HepG2 (cell line): ENCODE measurements at regions not wholly inside any gene's neighbourhood (a gene's known extent, or its start where the extent isn't known, plus 50 kb on each side); places are given as distances from the start of the nearest gene placed in this dataset.

ENCODE experiments used
- ATAC-seq: fragments of 200-7000 bp; cut with Tn5 transposase; 3 replicates; pipeline ENCODE4 v1.9.1; 2020; ENCODE audit warnings: mild to moderate bottlenecking, moderate library complexity
- BruUV-seq: library from RNA; stranded (reverse); fragments of 400-500 nt; replicated peaks from 2 replicates; lab custom pipeline; 2021; lab: Mats Ljungman, UMichigan
- CTCF ChIA-PET: fragments of 300-600 bp; formaldehyde crosslinking; extraction: SDS; loops from one replicate; lab custom pipeline; 2021; ENCODE audit warnings: low total read pairs, inconsistent platforms, low intra/inter-chr PET ratio; lab: Yijun Ruan, JAX
- POLR2A ChIA-PET: fragments of 350-600 bp; sonication (Branson Sonifier 250); formaldehyde crosslinking; loops from one replicate; lab custom pipeline; 2020; ENCODE audit warnings: antibody characterized with exemption, inconsistent platforms; lab: Yijun Ruan, JAX
- DNase-seq: peaks from one replicate; pipeline ENCODE4 v3.0.0-alpha.2; 2015; ENCODE audit warnings: low spot score
- FAIRE-seq: peaks from 3 replicates; lab custom pipeline; 2011; peaks lifted over from hg19 to GRCh38; lab: Jason Lieb, UNC
- H2AFZ ChIP-seq: one replicate; pipeline ENCODE4 v1.6.1; 2011; ENCODE audit warnings: low read length, inconsistent platforms
- H3K27ac ChIP-seq: fragments of 300-600 bp; 3 replicates; pipeline ENCODE4 v1.8.0; 2011; ENCODE audit warnings: mixed run types, mild to moderate bottlenecking, mixed read lengths, low read length, inconsistent platforms; ENCODE audit not compliant: insufficient read depth; ENCODE audit errors: extremely low read length
- H3K27me3 ChIP-seq, 2 experiments: fragments of 200-600 bp in 1 of 2; 2 replicates in 1 of 2; 3 replicates in 1 of 2; pipeline versions ENCODE4 v1.6.0 to v1.8.0; 2011; ENCODE audit warnings: low read length in 2 of 2, mild to moderate bottlenecking in 2 of 2, moderate library complexity in 2 of 2, inconsistent platforms in 1 of 2; ENCODE audit not compliant: insufficient read depth in 2 of 2, control insufficient read depth in 1 of 2
- H3K36me3 ChIP-seq, 2 experiments: fragments of 200-600 bp in 1 of 2; replicated peaks in 1 of 2; 2 replicates in 1 of 2; 3 replicates in 1 of 2; pipeline versions ENCODE4 v1.5.1 to v1.8.0; 2011; ENCODE audit warnings: low read length in 2 of 2, inconsistent platforms in 1 of 2; ENCODE audit not compliant: insufficient read depth in 2 of 2, control insufficient read depth in 1 of 2
- H3K4me1 ChIP-seq: 2 replicates; pipeline ENCODE4 v1.5.1; 2012; ENCODE audit warnings: low read length, inconsistent platforms; ENCODE audit not compliant: insufficient read depth
- H3K4me2 ChIP-seq: 2 replicates; pipeline ENCODE4 v1.6.0; 2011; ENCODE audit warnings: low read depth, low read length, inconsistent platforms
- H3K4me3 ChIP-seq, 3 experiments: fragments of 200-600 bp in 1 of 3; sonication (generic), shearing (Covaris generic) in 1 of 3; replicated peaks in 1 of 3; 2 replicates each; pipeline ENCODE4 v1.5.1; 2011 to 2016; ENCODE audit warnings: low read length in 3 of 3, inconsistent platforms in 2 of 3, low read depth in 2 of 3, mild to moderate bottlenecking in 2 of 3, control low read depth in 1 of 3, mixed read lengths in 1 of 3; ENCODE audit not compliant: insufficient read depth in 1 of 3
- H3K79me2 ChIP-seq: one replicate; pipeline ENCODE4 v1.6.1; 2011; ENCODE audit warnings: low read length, inconsistent platforms; ENCODE audit not compliant: insufficient read depth
- H3K9ac ChIP-seq: 2 replicates; pipeline ENCODE4 v1.6.0; 2011; ENCODE audit warnings: mild to moderate bottlenecking, low read depth, low read length, inconsistent platforms; ENCODE audit not compliant: insufficient read depth
- H3K9me3 ChIP-seq: 2 replicates; pipeline ENCODE4 v1.5.1; 2012; ENCODE audit warnings: mild to moderate bottlenecking, low read length
- H4K20me1 ChIP-seq: 2 replicates; pipeline ENCODE4 v1.6.0; 2011; ENCODE audit warnings: inconsistent platforms, mild to moderate bottlenecking, low read length, moderate library complexity; ENCODE audit not compliant: insufficient read depth
- CEBPB ChIP-seq: IDR thresholded peaks from 2 replicates; pipeline ENCODE4 v1.6.1; 2011; ENCODE audit warnings: low read depth, low read length, improper control_type of control experiment, borderline replicate concordance
- RBM39 ChIP-seq: fragments of 200-400 bp; formaldehyde crosslinking; IDR thresholded peaks from one replicate; pipeline ENCODE4 v1.6.1; 2018; ENCODE audit warnings: antibody characterized with exemption, mild to moderate bottlenecking, low read depth, low read length; ENCODE audit not compliant: poor library complexity, severe bottlenecking
- SP5 ChIP-seq: IDR thresholded peaks from 2 replicates; pipeline ENCODE4 v1.6.1; 2016; ENCODE audit warnings: low read depth, borderline replicate concordance
- TBX2 ChIP-seq: sonication (generic); formaldehyde crosslinking; IDR thresholded peaks from 2 replicates; pipeline ENCODE4 v1.5.0; 2020; ENCODE audit warnings: missing genetic modification reagents, mild to moderate bottlenecking, borderline replicate concordance
- THRA ChIP-seq: sonication (generic); formaldehyde crosslinking; IDR thresholded peaks from 2 replicates; pipeline ENCODE4 v1.4.0; 2020; ENCODE audit warnings: missing genetic modification reagents, borderline replicate concordance
- ZNF101 ChIP-seq: sonication (generic); formaldehyde crosslinking; IDR thresholded peaks from 2 replicates; pipeline ENCODE4 v1.4.0; 2020; ENCODE audit warnings: mild to moderate bottlenecking, low read depth, missing genetic modification reagents, borderline replicate concordance
- WGBS: methylation state at CpG from one replicate; pipeline ENCODE4 v1.1.6; 2017; ENCODE audit warnings: low lambda C conversion rate; 5-methylcytosine and 5-hydroxymethylcytosine counted together
- in situ Hi-C: cut with HindIII; loops from 2 replicates; pipeline ENCODE4 v1.10.0; 2017; ENCODE audit warnings: low pct_unique_long_range_greater_than_20kb; ENCODE audit not compliant: extremely low pct_ligation_motif_present
- intact Hi-C: fragments of 100-400 bp; cut with micrococcal nuclease; formaldehyde crosslinking; loops from one replicate; pipeline ENCODE4 v1.10.0; 2022; ENCODE audit not compliant: unreplicated experiment
- TF ChIP-seq, protein P1 (sequence below): fragments of 450-650 bp; IDR thresholded peaks from 2 replicates; pipeline ENCODE4 v1.6.1; 2017
- TF ChIP-seq, protein P2 (sequence below): sonication (generic); formaldehyde crosslinking; IDR thresholded peaks from 2 replicates; pipeline ENCODE4 v1.5.0; 2020; ENCODE audit warnings: missing genetic modification reagents

- no peak overlapping the region for H3K27ac ChIP-seq
- POLR2A ChIA-PET = no interaction called here
- in situ Hi-C loops = no loop called here
- H3K4me1 ChIP-seq = no peaks in the 10 kb centered on the region
- no peaks in the 10 kb centered on the region for H3K79me2 ChIP-seq
- TF ChIP-seq RBM39 (no peak), CEBPB (peak; percentile 32; the same call in 1 of the 2 replicates), SP5 (CRISPR knock-in tag) (no peak)
- TF ChIP-seq, all 625 proteins: peak for 1
- no TSS peak for BruUV-seq
- H3K27me3 ChIP-seq = no peaks in the 10 kb centered on the region; a peak in 1 of 5 replicates
- intact Hi-C loops = no loop called here
- no peak overlapping the region for H3K9ac ChIP-seq
- no peaks in the 10 kb centered on the region for H3K36me3 ChIP-seq
- H4K20me1 ChIP-seq = no peaks in the 10 kb centered on the region
- WGBS = 74% methylated on average over 3 of the region's 3 CpGs
- ATAC-seq (no peak), FAIRE-seq (no peak), DNase-seq (no peak)
- no peak overlapping the region for H3K4me2 ChIP-seq
- CTCF ChIA-PET = no interaction called here
- H2AFZ ChIP-seq = no peak overlapping the region
- H3K4me3 ChIP-seq = no peak overlapping the region
- no peaks in the 10 kb centered on the region for H3K9me3 ChIP-seq
Measured at GRCh38 chr12:88723219-88723618, 142.9 kb upstream of the KITLG start.

DNA sequence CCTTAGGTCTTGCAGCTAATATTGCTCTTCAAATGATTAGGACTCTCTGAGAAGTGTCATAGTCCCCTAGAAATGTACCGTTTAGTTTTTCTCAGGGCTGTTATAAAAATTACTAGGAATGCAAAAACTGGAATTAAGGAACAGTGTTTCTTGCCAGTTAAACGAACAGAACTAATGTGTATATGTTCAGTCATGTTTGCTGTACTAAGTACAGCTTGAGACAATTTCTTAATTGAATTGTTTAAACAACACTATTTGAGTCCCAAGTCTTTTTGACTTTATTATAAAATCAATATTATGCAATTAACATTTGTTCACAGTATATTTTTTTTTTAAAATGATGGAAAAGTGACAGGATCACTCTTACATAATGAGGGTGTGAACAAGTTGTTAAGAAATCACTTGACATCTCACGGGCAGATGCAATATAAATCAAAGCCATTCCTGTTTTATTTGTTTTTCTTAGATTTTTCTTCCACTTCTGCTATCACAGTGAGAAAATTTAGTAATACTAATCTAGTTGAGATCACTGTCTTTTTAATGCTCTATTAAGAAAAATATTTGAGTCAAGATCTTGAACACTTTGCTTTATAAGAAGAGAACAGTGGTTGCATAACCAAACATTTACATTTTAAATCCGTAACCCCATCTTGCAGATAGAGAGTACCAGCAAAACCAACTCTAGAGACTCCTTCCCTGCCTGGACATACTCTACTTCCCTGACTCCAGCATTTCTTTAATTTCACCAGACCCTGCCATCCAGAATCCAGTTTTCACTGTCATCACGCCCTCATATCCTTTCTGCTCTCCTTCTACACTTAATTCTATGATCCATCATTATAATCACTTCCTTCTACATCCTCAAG, 140.7 kb upstream of the KITLG start:
- in situ Hi-C loops = no loop called here
- Histone ChIP-seq H3K4me2 (no peak overlapping the region), H3K9me3 (no peaks in the 10 kb centered on the region), H3K4me1 (no peaks in the 10 kb centered on the region), H3K27ac (no peak overlapping the region), H3K9ac (no peak overlapping the region), H2AFZ (no peak overlapping the region), H4K20me1 (no peaks in the 10 kb centered on the region), H3K79me2 (no peaks in the 10 kb centered on the region), H3K4me3 (no peak overlapping the region), H3K27me3 (no peaks in the 10 kb centered on the region; a peak in 1 of 5 replicates), H3K36me3 (no peaks in the 10 kb centered on the region)
- intact Hi-C loops = no loop called here
- no TSS peak for BruUV-seq
- 36% methylated on average over 5 of the region's 5 CpGs for WGBS
- POLR2A ChIA-PET = no interaction called here
- no peak for DNase-seq
- CTCF ChIA-PET = no interaction called here
- no peak for FAIRE-seq
- ATAC-seq = no peak
- TF ChIP-seq, protein P1, sequence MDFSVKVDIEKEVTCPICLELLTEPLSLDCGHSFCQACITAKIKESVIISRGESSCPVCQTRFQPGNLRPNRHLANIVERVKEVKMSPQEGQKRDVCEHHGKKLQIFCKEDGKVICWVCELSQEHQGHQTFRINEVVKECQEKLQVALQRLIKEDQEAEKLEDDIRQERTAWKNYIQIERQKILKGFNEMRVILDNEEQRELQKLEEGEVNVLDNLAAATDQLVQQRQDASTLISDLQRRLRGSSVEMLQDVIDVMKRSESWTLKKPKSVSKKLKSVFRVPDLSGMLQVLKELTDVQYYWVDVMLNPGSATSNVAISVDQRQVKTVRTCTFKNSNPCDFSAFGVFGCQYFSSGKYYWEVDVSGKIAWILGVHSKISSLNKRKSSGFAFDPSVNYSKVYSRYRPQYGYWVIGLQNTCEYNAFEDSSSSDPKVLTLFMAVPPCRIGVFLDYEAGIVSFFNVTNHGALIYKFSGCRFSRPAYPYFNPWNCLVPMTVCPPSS = no peak
- TF ChIP-seq ZNF101 (CRISPR knock-in tag) (no peak), THRA (CRISPR knock-in tag) (no peak), TBX2 (CRISPR knock-in tag) (no peak)
- TF ChIP-seq, protein P2, sequence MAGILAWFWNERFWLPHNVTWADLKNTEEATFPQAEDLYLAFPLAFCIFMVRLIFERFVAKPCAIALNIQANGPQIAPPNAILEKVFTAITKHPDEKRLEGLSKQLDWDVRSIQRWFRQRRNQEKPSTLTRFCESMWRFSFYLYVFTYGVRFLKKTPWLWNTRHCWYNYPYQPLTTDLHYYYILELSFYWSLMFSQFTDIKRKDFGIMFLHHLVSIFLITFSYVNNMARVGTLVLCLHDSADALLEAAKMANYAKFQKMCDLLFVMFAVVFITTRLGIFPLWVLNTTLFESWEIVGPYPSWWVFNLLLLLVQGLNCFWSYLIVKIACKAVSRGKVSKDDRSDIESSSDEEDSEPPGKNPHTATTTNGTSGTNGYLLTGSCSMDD (CRISPR knock-in tag) = no peak
